Activated naive CD8-positive, alpha-beta T cell treated with anti-CD3 and anti-CD28 coated beads for 36 hours (primary cell): ENCODE measurements at regions not wholly inside any gene's neighbourhood (a gene's known extent, or its start where the extent isn't known, plus 50 kb on each side); places are given as distances from the start of the nearest gene placed in this dataset.
"Not testable (repeated sequence)": the region's sequence is repeated elsewhere in the genome, so short reads cannot be mapped to it uniquely, and the experiment has no call there.

Experiments used
- DNase-seq: peaks from one replicate; pipeline ENCODE4 v3.0.0; 2021
- H3K27ac Mint-ChIP-seq: one replicate; pipeline ENCODE4 v1.8.0; 2022; ENCODE audit warnings: mild to moderate bottlenecking, moderate library complexity, mixed read lengths
- H3K27me3 Mint-ChIP-seq: one replicate; pipeline ENCODE4 v1.8.0; 2022; ENCODE audit warnings: mild to moderate bottlenecking, mixed read lengths
- H3K36me3 Mint-ChIP-seq: one replicate; pipeline ENCODE4 v1.8.0; 2021; ENCODE audit warnings: mild to moderate bottlenecking, mixed read lengths
- H3K4me1 Mint-ChIP-seq: one replicate; pipeline ENCODE4 v1.8.0; 2021; ENCODE audit warnings: mixed read lengths
- H3K4me3 Mint-ChIP-seq: one replicate; pipeline ENCODE4 v1.8.0; 2022; ENCODE audit warnings: mild to moderate bottlenecking, moderate library complexity, mixed read lengths
- H3K9me3 Mint-ChIP-seq: one replicate; pipeline ENCODE4 v1.8.0; 2022; ENCODE audit warnings: mixed read lengths

- Mint-ChIP-seq H3K36me3 (no peaks in the 10 kb centered on the region), H3K9me3 (no peaks in the 10 kb centered on the region), H3K4me1 (peaks cover 10% of the 10 kb centered on the region), H3K27me3 (peaks cover 43% of the 10 kb centered on the region), H3K27ac (no peak overlapping the region), H3K4me3 (no peak overlapping the region)
- peak; percentile 61 for DNase-seq
These were observed 133.4 kb downstream of the SLC1A3 start for GRCh38 chr5:36739751-36740221.

- H3K4me3 Mint-ChIP-seq, result no peak overlapping the region
- DNase-seq, result no peak
- no peaks in the 10 kb centered on the region for H3K36me3 Mint-ChIP-seq
- no peaks in the 10 kb centered on the region for H3K9me3 Mint-ChIP-seq
- no peak overlapping the region for H3K27ac Mint-ChIP-seq
- H3K27me3 Mint-ChIP-seq, result peaks cover 49% of the 10 kb centered on the region
- H3K4me1 Mint-ChIP-seq, result peaks cover 14% of the 10 kb centered on the region
These were observed 134.0 kb downstream of the SLC1A3 start for GRCh38 chr5:36740259-36740898.

GRCh38 chr5:36741128-36741527, 134.7 kb downstream of the SLC1A3 start:
- Mint-ChIP-seq H3K36me3 (no peaks in the 10 kb centered on the region), H3K27me3 (peaks cover 51% of the 10 kb centered on the region), H3K9me3 (no peaks in the 10 kb centered on the region), H3K27ac (no peak overlapping the region), H3K4me3 (no peak overlapping the region), H3K4me1 (peaks cover 15% of the 10 kb centered on the region)
- DNase-seq, result no peak

- H3K27ac Mint-ChIP-seq, result no peak overlapping the region
These were observed 132.4 kb upstream of the NIPBL start for GRCh38 chr5:36743891-36744772.

GRCh38 chr5:36744773-36745589, 131.6 kb upstream of the NIPBL start:
- Mint-ChIP-seq H3K9me3 (no peaks in the 10 kb centered on the region), H3K4me3 (peak overlapping the region; percentile 82), H3K4me1 (peaks cover 10% of the 10 kb centered on the region), H3K27me3 (peaks cover 59% of the 10 kb centered on the region), H3K27ac (no peak overlapping the region), H3K36me3 (no peaks in the 10 kb centered on the region)
- peak; percentile 38 for DNase-seq

More at GRCh38 chr5:36743891-36744772, 132.4 kb upstream of the NIPBL start:
- H3K9me3 Mint-ChIP-seq, result no peaks in the 10 kb centered on the region
- peak overlapping the region; percentile 82 for H3K4me3 Mint-ChIP-seq
- DNase-seq, result no peak
- peaks cover 56% of the 10 kb centered on the region for H3K27me3 Mint-ChIP-seq
- H3K36me3 Mint-ChIP-seq, result no peaks in the 10 kb centered on the region
- peaks cover 15% of the 10 kb centered on the region for H3K4me1 Mint-ChIP-seq

GRCh38 chr5:36747794-36748193, 128.8 kb upstream of the NIPBL start:
- peaks cover 49% of the 10 kb centered on the region for H3K27me3 Mint-ChIP-seq
- H3K9me3 Mint-ChIP-seq, H3K27ac Mint-ChIP-seq, DNase-seq, H3K36me3 Mint-ChIP-seq, H3K4me3 Mint-ChIP-seq, H3K4me1 Mint-ChIP-seq: not testable (repeated sequence)

- Mint-ChIP-seq H3K9me3 (no peaks in the 10 kb centered on the region), H3K4me3 (no peak overlapping the region), H3K4me1 (no peaks in the 10 kb centered on the region), H3K27me3 (peaks cover 23% of the 10 kb centered on the region), H3K27ac (no peak overlapping the region), H3K36me3 (no peaks in the 10 kb centered on the region)
- DNase-seq, result no peak
These were observed 124.7 kb upstream of the NIPBL start for GRCh38 chr5:36751886-36752285.

GRCh38 chr5:36755342-36755741, 121.2 kb upstream of the NIPBL start:
- no peak overlapping the region for H3K27ac Mint-ChIP-seq

GRCh38 chr5:36755920-36756488, 120.6 kb upstream of the NIPBL start:
- Mint-ChIP-seq H3K27ac (no peak overlapping the region), H3K9me3 (no peaks in the 10 kb centered on the region), H3K4me1 (no peaks in the 10 kb centered on the region), H3K36me3 (no peaks in the 10 kb centered on the region), H3K27me3 (peaks cover 7% of the 10 kb centered on the region), H3K4me3 (no peak overlapping the region)
- no peak for DNase-seq

More at GRCh38 chr5:36755342-36755741, 121.2 kb upstream of the NIPBL start:
- H3K36me3 Mint-ChIP-seq, result no peaks in the 10 kb centered on the region
- H3K9me3 Mint-ChIP-seq, result no peaks in the 10 kb centered on the region
- no peaks in the 10 kb centered on the region for H3K4me1 Mint-ChIP-seq
- DNase-seq, result no peak
- H3K27me3 Mint-ChIP-seq, result peaks cover 7% of the 10 kb centered on the region
- H3K4me3 Mint-ChIP-seq, result no peak overlapping the region

- no peak overlapping the region for H3K4me3 Mint-ChIP-seq
- H3K27ac Mint-ChIP-seq, result no peak overlapping the region
- peaks cover 7% of the 10 kb centered on the region for H3K27me3 Mint-ChIP-seq
- DNase-seq, result no peak
- H3K9me3 Mint-ChIP-seq, result no peaks in the 10 kb centered on the region
- no peaks in the 10 kb centered on the region for H3K36me3 Mint-ChIP-seq
- no peaks in the 10 kb centered on the region for H3K4me1 Mint-ChIP-seq
These were observed 119.7 kb upstream of the NIPBL start for GRCh38 chr5:36756848-36757247.

GRCh38 chr5:36759117-36759516, 117.5 kb upstream of the NIPBL start:
- Mint-ChIP-seq H3K27me3 (peaks cover 7% of the 10 kb centered on the region), H3K36me3 (no peaks in the 10 kb centered on the region), H3K27ac (no peak overlapping the region), H3K4me3 (no peak overlapping the region), H3K9me3 (no peaks in the 10 kb centered on the region), H3K4me1 (no peaks in the 10 kb centered on the region)
- DNase-seq, result no peak

- no peaks in the 10 kb centered on the region for H3K36me3 Mint-ChIP-seq
- no peaks in the 10 kb centered on the region for H3K27me3 Mint-ChIP-seq
- H3K27ac Mint-ChIP-seq, result no peak overlapping the region
- DNase-seq, result no peak
- no peaks in the 10 kb centered on the region for H3K9me3 Mint-ChIP-seq
- no peaks in the 10 kb centered on the region for H3K4me1 Mint-ChIP-seq
- no peak overlapping the region for H3K4me3 Mint-ChIP-seq
These were observed 113.1 kb upstream of the NIPBL start for GRCh38 chr5:36763454-36763853.

GRCh38 chr5:36765876-36766275, 110.7 kb upstream of the NIPBL start:
- Mint-ChIP-seq H3K36me3 (peaks cover 2% of the 10 kb centered on the region), H3K4me3 (no peak overlapping the region)

GRCh38 chr5:36766981-36767380, 109.6 kb upstream of the NIPBL start:
- Mint-ChIP-seq H3K27ac (no peak overlapping the region), H3K4me3 (no peak overlapping the region), H3K4me1 (no peaks in the 10 kb centered on the region), H3K36me3 (peaks cover 2% of the 10 kb centered on the region), H3K9me3 (peaks cover 6% of the 10 kb centered on the region), H3K27me3 (no peaks in the 10 kb centered on the region)
- no peak for DNase-seq

More at GRCh38 chr5:36765876-36766275, 110.7 kb upstream of the NIPBL start:
- DNase-seq, result no peak
- no peaks in the 10 kb centered on the region for H3K4me1 Mint-ChIP-seq
- no peaks in the 10 kb centered on the region for H3K27me3 Mint-ChIP-seq
- no peak overlapping the region for H3K27ac Mint-ChIP-seq
- peaks cover 4% of the 10 kb centered on the region for H3K9me3 Mint-ChIP-seq

- Mint-ChIP-seq H3K27me3 (no peaks in the 10 kb centered on the region), H3K4me3 (no peak overlapping the region), H3K9me3 (peaks cover 6% of the 10 kb centered on the region), H3K27ac (no peak overlapping the region), H3K4me1 (no peaks in the 10 kb centered on the region), H3K36me3 (peaks cover 2% of the 10 kb centered on the region)
- DNase-seq, result no peak
These were observed 108.1 kb upstream of the NIPBL start for GRCh38 chr5:36768450-36768849.
